HG03097 (cell line): ENCODE measurements at regions not wholly inside any gene's neighbourhood (a gene's known extent, or its start where the extent isn't known, plus 50 kb on each side); places are given as distances from the start of the nearest gene placed in this dataset.

Source experiments
- ATAC-seq: cut with Tn5 transposase; IDR thresholded peaks from one replicate; pipeline ENCODE4 v1.9.1; 2021; ENCODE audit not compliant: unreplicated experiment, low FRiP score

GRCh38 chr9:7899753-7900152 lies 100.2 kb upstream of the DMAC1 start:
- ATAC-seq, result no peak

DNA sequence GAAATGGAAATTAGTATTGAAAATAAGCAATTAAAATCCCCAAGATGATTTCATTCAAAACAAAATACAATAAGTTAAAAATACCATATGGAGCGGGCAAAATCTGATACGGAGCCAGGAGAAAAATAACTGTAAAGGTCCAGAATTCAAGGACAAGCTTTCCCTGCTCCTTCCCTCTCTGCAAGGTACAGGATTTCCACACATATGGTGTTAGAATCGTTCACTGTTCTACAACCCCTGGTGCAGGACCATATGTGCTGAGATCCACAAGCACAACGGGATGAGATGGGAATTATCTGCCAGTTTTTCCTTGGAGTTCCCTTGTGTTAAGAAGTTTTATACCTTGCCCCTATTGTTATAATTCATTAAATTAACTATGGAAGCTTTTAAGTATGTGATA lies 94.7 kb upstream of the DMAC1 start:
- no peak for ATAC-seq

DNA sequence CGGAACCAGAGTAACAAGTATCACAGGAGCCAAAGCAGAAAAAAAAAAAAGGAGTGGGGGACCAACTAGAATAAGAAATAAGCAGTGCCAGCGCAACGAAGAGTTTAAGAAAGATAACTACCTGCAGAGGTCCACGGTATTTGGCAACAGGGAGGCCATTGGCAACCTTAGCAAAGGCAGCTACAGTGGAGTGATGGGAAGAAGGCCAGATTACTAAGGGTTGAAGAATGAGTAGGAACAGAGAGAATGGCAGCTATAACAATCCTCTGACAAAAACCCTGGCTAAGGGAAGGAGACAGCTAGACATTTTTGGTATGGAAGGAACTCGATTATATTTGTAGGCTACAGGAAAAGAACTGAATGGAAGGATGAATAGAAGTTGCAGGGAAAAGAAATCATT lies 93.4 kb upstream of the DMAC1 start:
- ATAC-seq, result no peak

GRCh38 chr9:7879551-7880245 lies 80.1 kb upstream of the DMAC1 start:
- peak; percentile 81 for ATAC-seq

- no peak for ATAC-seq
Observed at GRCh38 chr9:7871977-7872730, 72.6 kb upstream of the DMAC1 start.

- no peak for ATAC-seq
Observed at GRCh38 chr9:7869340-7869739, 69.8 kb upstream of the DMAC1 start.

DNA sequence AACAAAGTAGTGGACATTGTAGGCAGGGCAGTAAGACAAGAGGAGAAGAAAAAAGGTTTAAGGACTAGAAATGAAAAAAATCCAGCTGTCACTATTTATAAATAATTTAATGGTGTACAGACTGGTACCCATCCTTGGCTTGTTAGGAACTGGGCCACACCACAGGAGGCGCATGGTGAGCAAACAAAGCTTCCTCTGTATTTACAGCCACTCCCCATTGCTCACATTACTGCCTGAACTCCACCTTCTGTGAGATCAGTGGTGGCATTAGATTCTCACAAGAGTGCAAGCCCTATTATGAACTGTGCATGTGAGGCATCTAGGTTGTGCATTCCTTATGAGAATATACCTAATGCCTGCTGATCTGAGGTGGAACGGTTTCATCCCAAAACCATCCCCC lies 62.6 kb upstream of the DMAC1 start:
- ATAC-seq, result no peak

GRCh38 chr9:7861086-7861485 lies 61.5 kb upstream of the DMAC1 start:
- ATAC-seq, result no peak

- no peak for ATAC-seq
Observed at GRCh38 chr9:7860335-7860709, 60.7 kb upstream of the DMAC1 start.

DNA sequence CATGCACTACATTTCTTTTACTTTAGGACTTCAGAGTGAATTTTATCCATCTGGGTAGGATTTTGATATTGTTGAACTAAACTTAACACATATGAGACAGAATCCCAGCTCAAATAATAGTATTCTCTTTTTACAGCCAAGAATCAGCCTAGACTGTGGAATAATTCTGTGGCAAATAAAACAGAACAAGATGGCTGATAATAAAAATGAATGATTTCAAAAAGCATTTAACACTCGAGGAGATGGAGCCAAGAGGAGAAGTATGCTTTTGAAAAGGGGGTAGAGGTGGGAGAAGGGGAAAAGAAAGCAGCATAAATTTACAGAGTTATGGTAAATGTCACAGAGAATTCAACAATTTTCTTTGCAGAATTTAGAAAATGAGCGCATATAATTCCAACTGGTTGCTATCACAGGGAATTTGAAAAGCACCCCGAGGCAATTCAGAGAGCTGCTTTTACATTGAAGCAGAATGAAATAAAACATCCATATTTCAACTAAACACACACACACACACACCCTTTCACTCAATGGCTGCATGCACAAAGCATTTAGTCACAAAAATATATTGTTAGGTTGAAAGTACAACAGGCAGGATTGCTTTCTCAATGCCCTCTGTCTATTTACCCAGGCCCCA lies 60.2 kb upstream of the DMAC1 start:
- ATAC-seq, result no peak

DNA sequence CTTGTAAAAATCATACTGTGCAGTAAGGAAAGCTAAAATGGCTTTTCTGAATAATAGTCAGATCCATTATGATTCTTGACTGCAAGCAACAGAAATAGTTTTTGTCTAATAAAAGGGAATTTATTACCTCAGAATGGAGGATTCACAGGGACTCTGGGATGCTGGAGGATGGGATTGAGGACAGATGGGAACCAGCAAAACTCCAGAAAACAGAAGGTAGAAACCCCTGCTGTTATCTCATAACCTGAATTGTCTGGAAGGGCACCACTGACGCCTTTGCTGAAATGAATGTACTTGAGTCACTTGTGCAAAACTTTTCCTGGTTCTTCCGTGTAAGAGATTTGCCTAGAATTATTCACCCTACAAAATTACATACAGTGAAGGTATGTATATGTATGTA lies 58.6 kb upstream of the DMAC1 start:
- no peak for ATAC-seq

DNA sequence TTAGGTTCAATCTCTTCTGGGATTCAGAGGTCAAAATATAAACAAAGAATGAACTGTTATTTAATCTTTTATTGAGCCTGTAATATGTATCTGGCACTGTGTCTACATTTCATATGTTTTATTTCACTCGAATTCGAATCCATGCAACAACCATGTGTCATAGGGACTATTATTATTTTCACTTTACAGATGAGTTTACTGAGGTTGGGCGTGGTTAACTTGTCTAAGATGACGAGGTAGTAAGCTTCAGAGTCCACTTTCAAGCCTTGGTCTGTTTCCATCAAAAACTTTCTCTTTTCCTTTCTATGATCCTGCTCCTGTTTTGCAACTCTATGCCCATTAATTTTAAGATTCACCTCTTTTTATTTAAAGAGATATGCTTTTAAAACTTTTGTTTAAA lies 55.2 kb upstream of the DMAC1 start:
- no peak for ATAC-seq
